ENCODE measurements at regions not wholly inside any gene's neighbourhood (a gene's known extent, or its start where the extent isn't known, plus 50 kb on each side); places are given as distances from the start of the nearest gene placed in this dataset.

GRCh38 chr6:14682812-14683211 is 563.1 kb upstream of the JARID2 start:
- no peak for DNase-seq (ENCODE audit: low read depth in 4 of 4, low spot score in 1 of 4)

DNA sequence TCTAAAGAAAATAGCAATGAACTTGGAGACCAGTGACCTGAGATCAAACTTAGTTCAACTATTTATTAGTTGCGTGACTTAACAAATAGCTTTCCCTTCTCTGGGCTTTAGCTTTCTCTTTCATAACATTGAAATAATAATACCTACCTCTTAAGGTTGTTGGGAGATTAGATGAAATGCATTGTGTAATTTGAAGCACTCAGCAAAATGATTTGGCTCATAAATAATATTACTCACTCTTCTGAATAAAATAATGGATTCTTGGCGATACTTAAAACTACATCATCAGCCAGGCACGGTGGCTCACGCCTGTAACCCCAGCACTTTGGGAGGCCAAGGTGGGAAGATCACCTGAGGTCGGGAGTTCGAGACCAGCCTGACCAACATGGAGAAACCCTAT is 556.2 kb upstream of the JARID2 start:
- no peak for DNase-seq (ENCODE audit: low read depth in 4 of 4, low spot score in 1 of 4)

DNA sequence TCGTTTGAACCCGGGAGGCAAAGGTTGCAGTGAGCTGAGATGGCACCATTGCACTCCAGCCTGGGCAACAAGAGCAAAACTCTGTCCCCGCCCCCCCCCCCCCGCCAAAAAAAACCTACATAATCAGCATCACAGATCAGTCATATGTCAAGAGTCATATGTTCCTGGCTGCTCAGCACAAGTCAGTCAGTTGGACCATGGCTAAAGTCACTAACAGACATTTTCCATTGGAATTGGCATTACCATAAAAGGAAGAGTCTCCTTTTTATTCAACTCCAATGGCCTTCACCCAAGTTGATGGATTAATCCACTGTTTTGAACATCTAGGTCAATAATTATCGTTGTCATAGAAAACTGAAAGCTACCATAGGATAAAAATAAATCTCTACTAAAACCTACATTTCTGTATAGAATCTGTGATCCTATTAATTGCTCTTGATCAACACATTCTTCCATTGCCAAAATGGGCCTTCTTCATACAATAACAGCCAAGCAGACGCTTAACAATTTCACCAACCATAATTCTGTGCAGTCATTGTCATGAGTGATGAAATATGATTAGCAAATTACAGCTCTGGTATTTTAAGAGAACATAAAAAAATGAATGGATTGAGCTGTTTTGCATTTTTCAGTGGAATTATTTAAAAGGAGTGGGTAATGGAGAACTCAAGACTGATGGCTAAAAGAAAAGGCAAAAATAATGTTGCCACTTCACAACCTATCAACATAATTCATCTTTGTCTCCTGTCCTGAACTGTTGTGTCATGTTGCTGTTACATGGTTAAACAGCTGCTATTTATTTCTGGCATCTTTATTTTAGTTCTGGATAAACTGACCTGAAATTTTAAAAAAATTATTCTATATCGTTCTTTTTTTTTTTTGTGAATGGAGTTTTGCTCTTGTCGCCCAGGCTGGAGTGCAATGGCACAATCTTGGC is 555.5 kb upstream of the JARID2 start:
- DNase-seq (ENCODE audit: low read depth in 4 of 4, low spot score in 1 of 4) = no peak

DNA sequence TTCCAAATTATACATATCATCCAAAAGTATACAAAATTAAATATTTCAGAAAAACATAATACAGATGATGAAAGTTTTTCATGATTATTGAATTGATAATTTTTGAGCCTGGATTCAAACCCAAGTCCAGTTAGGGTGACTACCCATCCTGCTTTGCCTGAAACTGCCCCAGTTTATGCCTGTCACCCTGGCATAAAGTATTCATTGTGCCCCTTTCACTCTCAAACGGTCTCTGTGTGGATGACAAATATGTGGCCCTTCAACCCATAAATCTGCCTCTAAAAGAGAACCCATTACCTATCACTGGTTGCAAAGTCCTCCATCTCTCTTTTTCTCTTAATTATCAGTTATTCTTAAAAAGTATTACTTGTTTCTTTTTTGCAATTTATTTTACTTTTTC is 553.7 kb upstream of the JARID2 start:
- no peak for DNase-seq (ENCODE audit: low read depth in 4 of 4, low spot score in 1 of 4)

DNA sequence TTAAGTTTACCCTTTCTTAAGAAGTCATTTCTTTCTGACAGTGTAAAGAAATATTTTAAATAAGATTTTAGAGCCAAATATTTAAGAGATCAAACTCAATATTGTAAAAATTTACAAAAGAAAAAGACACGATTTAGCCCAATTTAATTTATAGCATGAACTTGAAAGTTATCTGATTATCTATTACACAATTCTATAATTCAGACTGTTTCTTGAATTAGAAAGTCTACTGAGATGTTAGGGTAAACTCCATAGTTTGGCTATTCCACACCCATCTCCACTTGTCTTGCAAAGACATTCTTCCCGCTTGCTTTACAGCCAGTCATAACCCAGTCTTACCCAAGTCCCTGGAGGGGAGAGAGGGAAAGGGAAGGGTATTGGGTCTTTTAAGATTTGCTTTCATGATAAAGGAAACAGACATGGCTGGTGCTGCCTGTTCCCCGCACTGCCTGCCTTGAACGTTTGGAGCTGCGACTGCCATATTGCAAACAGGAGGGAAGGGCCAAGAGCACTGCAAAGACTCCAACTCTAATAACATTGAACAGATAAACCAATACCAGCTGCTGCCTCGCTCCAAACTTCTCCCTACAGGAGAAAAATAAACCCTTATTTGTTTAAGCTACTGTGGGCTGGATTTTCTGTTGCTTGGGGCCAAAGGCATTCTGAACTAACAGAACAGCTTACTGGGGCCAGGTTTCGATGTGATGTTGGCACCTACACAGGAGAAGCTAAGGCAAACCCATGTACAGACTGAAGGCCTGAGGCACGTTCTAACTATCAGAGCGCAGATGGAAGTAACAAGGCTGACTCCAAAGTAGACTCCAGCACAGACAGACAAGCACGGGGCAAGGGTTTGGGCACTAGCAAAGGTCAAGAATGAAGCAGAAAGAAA is 552.3 kb upstream of the JARID2 start:
- DNase-seq (ENCODE audit: low read depth in 4 of 4, low spot score in 1 of 4) = no peak

DNA sequence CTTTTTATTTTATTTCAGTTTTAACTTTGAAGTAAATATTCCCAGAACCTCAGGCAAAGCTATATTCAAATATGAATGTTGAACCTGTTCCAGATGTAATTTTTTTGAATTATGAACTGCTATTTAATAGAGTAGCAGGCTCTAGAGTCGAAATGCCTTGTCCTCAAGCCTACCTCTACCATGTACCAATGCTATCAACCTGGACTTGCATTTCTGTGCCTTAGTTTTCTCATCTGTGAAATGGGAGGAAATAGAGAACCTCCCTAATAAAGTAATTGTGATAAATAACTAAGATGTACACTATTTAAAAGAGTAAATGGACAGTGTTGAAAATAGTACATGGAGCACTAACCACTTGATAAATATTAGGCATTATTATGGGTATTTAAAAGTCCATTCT is 551.6 kb upstream of the JARID2 start:
- no peak for DNase-seq (ENCODE audit: low read depth in 4 of 4, low spot score in 1 of 4)

GRCh38 chr6:14695579-14695978 is 550.3 kb upstream of the JARID2 start:
- DNase-seq (ENCODE audit: low read depth in 4 of 4, low spot score in 1 of 4) = no peak

- no peak for DNase-seq (ENCODE audit: low read depth in 4 of 4, low spot score in 1 of 4)
Observed at GRCh38 chr6:14696367-14696766, 549.5 kb upstream of the JARID2 start.

DNA sequence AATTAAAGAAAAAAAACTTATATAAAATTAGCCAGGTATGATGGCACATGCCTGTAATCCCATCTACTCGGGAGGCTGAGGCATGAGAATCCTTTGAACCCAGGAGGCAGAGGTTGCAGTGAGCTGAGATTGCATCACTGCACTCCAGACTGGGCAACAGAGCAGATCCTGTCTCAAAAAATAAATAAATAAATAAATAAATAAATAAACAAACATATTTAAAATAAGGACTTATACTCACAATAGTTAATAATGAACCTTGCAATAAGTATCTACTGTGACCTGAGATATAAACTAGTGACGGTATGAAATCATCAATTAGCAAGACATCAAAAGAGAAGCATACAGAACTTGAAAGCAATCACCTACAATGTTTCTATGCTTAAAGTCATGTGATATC is 548.4 kb upstream of the JARID2 start:
- DNase-seq (ENCODE audit: low read depth in 4 of 4, low spot score in 1 of 4) = no peak

GRCh38 chr6:14699803-14700601 is 545.9 kb upstream of the JARID2 start:
- DNase-seq (ENCODE audit: low read depth in 4 of 4, low spot score in 1 of 4) = no peak

GRCh38 chr6:14701946-14702345 is 543.9 kb upstream of the JARID2 start:
- no peak for DNase-seq (ENCODE audit: low read depth in 4 of 4, low spot score in 1 of 4)

GRCh38 chr6:14702678-14703077 is 543.2 kb upstream of the JARID2 start:
- no peak for DNase-seq (ENCODE audit: low read depth in 4 of 4, low spot score in 1 of 4)

- no peak for DNase-seq (ENCODE audit: low read depth in 4 of 4, low spot score in 1 of 4)
Observed at GRCh38 chr6:14703586-14703985, 542.3 kb upstream of the JARID2 start.

DNA sequence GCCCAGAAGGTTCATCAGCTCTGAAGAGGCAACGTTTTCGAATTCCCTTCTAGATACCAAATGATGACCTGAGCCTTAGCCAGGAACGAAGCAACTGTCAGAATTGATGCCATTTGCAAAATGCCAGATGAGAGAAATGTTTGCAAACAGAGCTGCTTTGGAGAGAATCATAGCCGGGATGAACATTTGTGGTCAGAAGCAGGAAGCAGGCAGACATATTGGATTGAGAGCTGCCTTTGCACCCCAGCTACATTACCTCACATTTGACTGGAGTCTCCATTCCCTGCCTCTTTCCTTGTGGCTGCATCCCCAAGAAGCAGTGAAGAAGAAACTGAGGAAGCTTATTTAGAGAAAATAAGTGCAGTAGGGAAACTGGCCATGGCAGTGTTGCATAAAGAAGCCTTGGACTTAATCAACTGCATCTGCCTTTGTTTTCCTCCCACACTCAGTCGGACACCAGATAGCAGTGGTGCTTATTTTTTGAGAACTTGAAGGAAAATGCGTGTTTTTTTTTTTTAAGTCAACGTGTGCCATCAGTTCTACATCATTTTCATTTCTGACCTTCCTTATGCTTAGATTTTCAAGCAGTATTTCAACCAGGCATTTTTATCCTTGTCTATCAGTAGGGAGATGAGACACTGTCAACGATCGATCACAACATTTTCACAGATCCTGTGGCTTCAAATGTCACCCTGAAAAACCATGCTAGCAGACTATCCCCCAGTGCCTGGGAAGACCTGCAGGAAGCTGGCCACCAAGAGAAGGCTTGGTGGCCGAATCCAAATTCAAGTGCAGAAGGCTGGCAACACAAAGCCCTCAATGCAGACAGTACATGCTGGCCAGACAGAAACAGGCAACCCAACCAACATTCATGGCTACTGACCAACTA is 541.2 kb upstream of the JARID2 start:
- no peak for DNase-seq (ENCODE audit: low read depth in 4 of 4, low spot score in 1 of 4)

GRCh38 chr6:14705841-14706377 is 540.0 kb upstream of the JARID2 start:
- DNase-seq (ENCODE audit: low read depth in 4 of 4, low spot score in 1 of 4) = no peak

GRCh38 chr6:14706378-14706929 is 539.4 kb upstream of the JARID2 start:
- DNase-seq (ENCODE audit: low read depth in 4 of 4, low spot score in 1 of 4) = peak; percentile 38 to 72 (median 50)

- no peak for DNase-seq (ENCODE audit: low read depth in 4 of 4, low spot score in 1 of 4)
Observed at GRCh38 chr6:14707276-14707675, 538.6 kb upstream of the JARID2 start.

DNA sequence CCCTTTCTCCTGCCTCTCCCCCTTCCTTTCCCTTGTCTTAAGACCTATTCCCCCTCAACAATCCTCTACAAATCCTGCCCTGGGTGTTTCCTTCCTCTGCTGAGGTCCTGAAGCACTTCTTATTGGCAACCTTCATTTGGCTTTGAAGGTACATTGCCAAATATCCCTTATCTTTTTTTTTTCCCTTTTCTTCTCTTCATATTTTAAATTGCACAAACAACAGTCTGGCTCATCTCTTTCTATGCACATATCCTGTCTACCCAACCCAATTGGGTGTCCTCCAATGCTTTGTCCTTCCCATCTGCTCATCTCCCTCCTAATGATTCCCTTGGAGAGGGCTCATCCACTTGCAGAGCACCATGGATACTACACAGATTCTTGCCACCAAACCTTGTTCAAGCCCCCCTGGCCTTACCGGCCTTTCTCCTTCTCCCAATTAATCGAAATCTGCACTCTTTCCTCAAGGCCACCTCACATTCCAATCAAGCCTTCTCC is 537.9 kb upstream of the JARID2 start:
- no peak for DNase-seq (ENCODE audit: low read depth in 4 of 4, low spot score in 1 of 4)

DNA sequence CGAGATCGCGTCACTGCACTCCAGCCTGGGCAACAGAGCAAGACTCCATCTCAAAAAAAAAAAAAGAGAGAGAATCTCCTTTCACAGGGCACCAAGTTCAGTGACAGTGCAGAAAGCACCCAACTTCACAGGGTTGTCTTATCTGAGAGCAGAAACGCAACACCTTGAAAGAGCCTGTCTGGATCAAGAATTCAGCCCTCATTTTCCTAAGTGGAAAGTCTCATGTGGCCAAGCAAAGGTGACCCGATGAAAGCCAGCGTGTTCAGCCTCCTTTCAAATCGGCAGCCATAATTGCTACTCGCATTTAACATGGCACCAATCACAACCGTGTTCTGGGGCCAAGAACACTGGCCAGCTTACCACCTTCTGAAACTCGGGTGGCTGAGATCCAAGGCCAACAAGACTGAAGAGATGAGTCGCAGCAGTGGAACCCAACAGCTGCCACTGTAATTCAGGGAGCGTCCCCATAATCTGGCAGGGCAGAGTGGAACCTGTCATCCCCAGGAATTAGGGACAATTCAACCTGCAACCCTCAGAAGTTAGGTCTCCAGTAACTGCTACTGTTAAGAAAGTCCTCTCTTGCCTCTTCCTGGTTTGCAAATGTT is 536.7 kb upstream of the JARID2 start:
- no peak for DNase-seq (ENCODE audit: low read depth in 4 of 4, low spot score in 1 of 4)
